Hippocampal formation (tissue), 2 donors: ENCODE measurements at regions not wholly inside any gene's neighbourhood (a gene's known extent, or its start where the extent isn't known, plus 50 kb on each side); places are given as distances from the start of the nearest gene placed in this dataset.
"Not testable (repeated sequence)": the region's sequence is repeated elsewhere in the genome, so short reads cannot be mapped to it uniquely, and the experiment has no call there.

ENCODE experiments used
- DNase-seq, 2 donors: peaks; one replicate each; lab custom pipeline; 2025; lab: John Stamatoyannopoulos, UW

- DNase-seq: no peak
These were observed 102.0 kb upstream of the LRFN2 start for GRCh38 chr6:40689185-40689584.

- no peak for DNase-seq
These were observed 101.1 kb upstream of the LRFN2 start for GRCh38 chr6:40688214-40688761.

GRCh38 chr6:40685862-40686261, 98.7 kb upstream of the LRFN2 start:
- DNase-seq: no peak

GRCh38 chr6:40681622-40682021, 94.5 kb upstream of the LRFN2 start:
- DNase-seq: no peak

GRCh38 chr6:40678941-40679340, 91.8 kb upstream of the LRFN2 start:
- no peak for DNase-seq

GRCh38 chr6:40674170-40674569, 87.0 kb upstream of the LRFN2 start:
- DNase-seq: no peak

- DNase-seq: no peak
These were observed 84.9 kb upstream of the LRFN2 start for GRCh38 chr6:40672087-40672486.

GRCh38 chr6:40671694-40672050, 84.5 kb upstream of the LRFN2 start:
- no peak for DNase-seq

- no peak for DNase-seq
These were observed 84.0 kb upstream of the LRFN2 start for GRCh38 chr6:40671001-40671693.

GRCh38 chr6:40669343-40669742, 82.2 kb upstream of the LRFN2 start:
- no peak for DNase-seq

- no peak for DNase-seq
These were observed 81.0 kb upstream of the LRFN2 start for GRCh38 chr6:40668203-40668602.

GRCh38 chr6:40666530-40666929, 79.4 kb upstream of the LRFN2 start:
- no peak for DNase-seq

GRCh38 chr6:40661726-40662125, 74.6 kb upstream of the LRFN2 start:
- no peak for DNase-seq

GRCh38 chr6:40656772-40657171, 69.6 kb upstream of the LRFN2 start:
- not testable (repeated sequence) for DNase-seq

- DNase-seq: no peak
These were observed 67.7 kb upstream of the LRFN2 start for GRCh38 chr6:40654828-40655227.

GRCh38 chr6:40645043-40645442, 57.9 kb upstream of the LRFN2 start:
- DNase-seq: no peak

- DNase-seq: no peak
These were observed 55.7 kb upstream of the LRFN2 start for GRCh38 chr6:40642837-40643236.

- DNase-seq: no peak
These were observed 55.0 kb upstream of the LRFN2 start for GRCh38 chr6:40642190-40642589.

GRCh38 chr6:40640599-40641227, 53.5 kb upstream of the LRFN2 start:
- peak in 1 of 2 donors; percentile 3 for DNase-seq
